ENCODE measurements at regions not wholly inside any gene's neighbourhood (a gene's known extent, or its start where the extent isn't known, plus 50 kb on each side); places are given as distances from the start of the nearest gene placed in this dataset.

GRCh38 chr12:25769082-25769945, 189.2 kb upstream of the RASSF8 start:
- TF ChIP-seq CTCF (optimal IDR thresholded peaks at IDR 0.05 in 1 of 3, IDR thresholded peaks at IDR 0.05 in 1 of 3, conservative IDR thresholded peaks at IDR 0.05 in 1 of 3; ENCODE audit: extremely low read depth in 1 of 3, insufficient read depth in 2 of 3, low read length in 3 of 3): no peak
- TF ChIP-seq EZH2 (IDR thresholded peaks at IDR 0.05; ENCODE audit: low read length): no peak
